Activated CD4-positive, alpha-beta memory T cell treated with anti-CD3 and anti-CD28 coated beads for 36 hours (primary cell): ENCODE measurements at regions not wholly inside any gene's neighbourhood (a gene's known extent, or its start where the extent isn't known, plus 50 kb on each side); places are given as distances from the start of the nearest gene placed in this dataset.

Experiments used
- CTCF ChIA-PET: fragments of 350-600 bp; sonication (Branson Sonifier 250); formaldehyde crosslinking; loops from one replicate; lab custom pipeline; 2021; ENCODE audit warnings: antibody characterized with exemption, inconsistent platforms; lab: Charles Lee
- POLR2A ChIA-PET: fragments of 350-600 bp; sonication (Branson Sonifier 250); formaldehyde crosslinking; loops from one replicate; lab custom pipeline; 2021; ENCODE audit warnings: antibody characterized with exemption; lab: Charles Lee
- DNase-seq: peaks from one replicate; pipeline ENCODE4 v3.0.0-alpha.2; 2020
- H3K27ac Mint-ChIP-seq: one replicate; pipeline ENCODE4 v1.8.0; 2021; ENCODE audit warnings: mixed read lengths
- H3K27me3 Mint-ChIP-seq: one replicate; pipeline ENCODE4 v1.8.0; 2021; ENCODE audit warnings: mixed read lengths
- H3K36me3 Mint-ChIP-seq: one replicate; pipeline ENCODE4 v1.8.0; 2021; ENCODE audit warnings: mixed read lengths
- H3K4me1 Mint-ChIP-seq: one replicate; pipeline ENCODE4 v1.8.0; 2021; ENCODE audit warnings: low read depth, mixed read lengths
- H3K4me3 Mint-ChIP-seq: one replicate; pipeline ENCODE4 v1.8.0; 2021; ENCODE audit warnings: mild to moderate bottlenecking, mixed read lengths
- H3K9me3 Mint-ChIP-seq: one replicate; pipeline ENCODE4 v1.8.0; 2021; ENCODE audit warnings: mixed read lengths
- intact Hi-C: fragments of 100-400 bp; cut with micrococcal nuclease; formaldehyde crosslinking; loops from one replicate; pipeline ENCODE4 v1.15.1; 2023

DNA sequence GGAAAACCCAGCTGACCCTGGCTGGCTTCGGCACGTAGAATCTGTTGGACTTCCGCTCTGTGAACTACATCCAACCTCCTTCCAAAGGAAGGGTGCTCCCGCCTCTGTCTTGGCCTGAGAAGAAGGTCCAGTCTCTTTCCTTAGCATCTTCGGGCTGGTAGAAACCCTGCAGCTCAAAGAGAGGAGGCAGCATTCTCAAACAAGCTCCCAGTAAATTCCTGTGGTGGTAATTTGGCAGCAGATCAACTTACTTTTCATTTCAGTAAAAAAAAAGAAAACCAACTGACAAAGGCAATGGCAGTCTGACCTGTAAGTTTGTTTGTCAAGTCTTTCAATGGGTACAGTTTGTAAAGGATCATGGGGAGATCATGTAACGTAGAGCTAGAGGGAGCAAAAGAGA lies 176.7 kb downstream of the MED10 start:
- intact Hi-C loops = no loop called here
- H3K4me1 Mint-ChIP-seq = no peaks in the 10 kb centered on the region
- POLR2A ChIA-PET = no interaction called here
- no peak for DNase-seq
- H3K27ac Mint-ChIP-seq = no peak overlapping the region
- peaks cover 1% of the 10 kb centered on the region for H3K27me3 Mint-ChIP-seq
- no peaks in the 10 kb centered on the region for H3K36me3 Mint-ChIP-seq
- CTCF ChIA-PET = no interaction called here
- H3K4me3 Mint-ChIP-seq = no peak overlapping the region
- peaks cover 7% of the 10 kb centered on the region for H3K9me3 Mint-ChIP-seq

DNA sequence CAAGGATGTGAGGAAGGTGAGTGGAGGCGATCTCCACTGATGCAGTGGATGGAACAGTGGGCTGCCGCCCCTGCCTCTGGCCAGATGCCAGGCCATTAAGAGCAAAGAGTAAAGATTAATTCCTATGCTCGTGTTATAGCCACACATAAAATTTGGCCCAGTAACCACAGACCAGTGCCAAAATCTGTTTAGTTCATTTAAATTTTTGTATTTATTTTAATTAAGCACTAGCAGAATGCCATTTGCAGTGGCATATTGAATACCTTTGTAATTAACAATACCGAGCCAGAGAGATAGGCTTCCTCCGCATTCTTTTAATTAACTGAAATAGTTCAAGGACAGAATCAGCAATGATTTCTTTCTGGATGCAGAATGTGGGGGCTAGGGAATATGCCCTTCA lies 179.8 kb downstream of the MED10 start:
- no peak overlapping the region for H3K27ac Mint-ChIP-seq
- POLR2A ChIA-PET = no interaction called here

GRCh38 chr5:6197427-6197826 lies 180.9 kb downstream of the MED10 start:
- ChIA-PET POLR2A (no interaction called here), CTCF (no interaction called here)
- intact Hi-C loops = no loop called here
- Mint-ChIP-seq H3K4me1 (no peaks in the 10 kb centered on the region), H3K4me3 (no peak overlapping the region), H3K36me3 (no peaks in the 10 kb centered on the region), H3K9me3 (peaks cover 7% of the 10 kb centered on the region), H3K27ac (no peak overlapping the region), H3K27me3 (peaks cover 1% of the 10 kb centered on the region)
- DNase-seq = no peak

More for the DNA sequence above, 179.8 kb downstream of the MED10 start:
- peaks cover 1% of the 10 kb centered on the region for H3K27me3 Mint-ChIP-seq
- H3K9me3 Mint-ChIP-seq = peaks cover 7% of the 10 kb centered on the region
- intact Hi-C loops = no loop called here
- H3K4me1 Mint-ChIP-seq = no peaks in the 10 kb centered on the region
- no peak overlapping the region for H3K4me3 Mint-ChIP-seq
- no peaks in the 10 kb centered on the region for H3K36me3 Mint-ChIP-seq
- CTCF ChIA-PET = no interaction called here
- no peak for DNase-seq

DNA sequence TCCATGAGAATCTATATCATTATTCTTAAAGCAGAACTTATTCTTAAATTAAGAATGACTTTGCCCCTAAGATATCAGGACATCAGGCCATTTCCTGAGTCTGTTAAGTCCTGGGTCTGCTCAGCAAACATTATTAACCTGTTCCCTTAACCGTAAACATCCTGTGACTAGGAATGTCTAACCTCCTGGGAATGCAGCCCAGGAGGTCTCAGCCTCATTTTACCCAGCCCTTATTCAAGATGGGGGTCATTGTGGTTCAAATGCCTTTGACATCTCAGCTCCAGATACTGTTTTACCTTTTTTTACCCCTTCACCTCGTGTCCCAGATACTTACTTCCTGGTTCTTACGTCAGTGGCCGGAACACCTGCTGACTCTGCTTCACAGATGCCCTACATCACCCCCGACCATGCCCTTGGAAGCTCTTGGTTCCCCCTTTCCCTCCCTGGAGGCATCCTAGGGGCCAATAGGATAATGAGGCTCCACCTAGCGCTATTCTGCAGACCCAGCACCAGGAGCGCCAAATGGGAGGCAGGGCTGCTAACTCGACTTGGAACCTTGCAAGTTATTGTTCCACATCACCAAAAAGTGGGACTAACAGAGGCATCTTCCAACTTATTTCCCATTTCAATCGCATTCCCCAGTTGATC lies 182.5 kb downstream of the MED10 start:
- H3K4me1 Mint-ChIP-seq = no peaks in the 10 kb centered on the region
- H3K36me3 Mint-ChIP-seq = no peaks in the 10 kb centered on the region
- peaks cover 5% of the 10 kb centered on the region for H3K9me3 Mint-ChIP-seq
- intact Hi-C loops = no loop called here
- DNase-seq = no peak
- ChIA-PET POLR2A (no interaction called here), CTCF (no interaction called here)
- no peak overlapping the region for H3K4me3 Mint-ChIP-seq
- peaks cover 1% of the 10 kb centered on the region for H3K27me3 Mint-ChIP-seq
- H3K27ac Mint-ChIP-seq = no peak overlapping the region

GRCh38 chr5:6194906-6195612 lies 183.3 kb downstream of the MED10 start:
- DNase-seq = no peak
- no peak overlapping the region for H3K4me3 Mint-ChIP-seq
- CTCF ChIA-PET = no interaction called here

DNA sequence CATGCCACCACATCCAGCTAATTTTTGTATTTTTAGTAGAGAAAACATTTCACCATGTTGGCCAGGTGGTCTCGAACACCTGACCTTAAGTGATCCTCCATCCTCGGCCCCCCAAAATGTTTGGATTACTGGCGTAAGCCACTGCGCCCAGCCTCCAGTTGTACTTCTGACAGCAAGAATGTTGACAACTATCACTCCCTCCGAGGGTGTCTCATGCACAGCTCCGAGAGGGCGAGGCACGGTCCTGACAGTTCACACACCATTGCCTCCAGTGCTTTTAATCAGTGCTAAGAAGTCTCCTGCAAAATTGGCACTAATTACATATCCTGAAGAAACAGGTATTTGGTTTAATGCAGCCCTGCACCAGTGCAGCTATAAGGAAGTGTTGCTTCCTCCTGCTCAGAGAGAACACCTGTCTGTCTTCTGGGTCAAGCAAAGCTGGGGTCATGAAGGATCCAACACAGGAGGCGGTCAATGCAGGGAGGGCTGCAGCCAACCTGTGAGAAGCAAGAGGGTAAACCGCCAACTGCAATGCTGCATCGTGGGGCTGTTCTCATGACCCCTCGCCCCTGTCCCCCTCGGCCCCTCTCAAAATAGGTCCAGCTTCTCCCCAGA lies 184.0 kb downstream of the MED10 start:
- POLR2A ChIA-PET = no interaction called here
- H3K9me3 Mint-ChIP-seq = no peaks in the 10 kb centered on the region
- H3K4me1 Mint-ChIP-seq = no peaks in the 10 kb centered on the region

More at GRCh38 chr5:6194906-6195612, 183.3 kb downstream of the MED10 start:
- POLR2A ChIA-PET = no interaction called here
- no peak overlapping the region for H3K27ac Mint-ChIP-seq
- H3K27me3 Mint-ChIP-seq = peaks cover 1% of the 10 kb centered on the region
- H3K4me1 Mint-ChIP-seq = no peaks in the 10 kb centered on the region
- intact Hi-C loops = no loop called here
- no peaks in the 10 kb centered on the region for H3K9me3 Mint-ChIP-seq
- H3K36me3 Mint-ChIP-seq = no peaks in the 10 kb centered on the region

GRCh38 chr5:6193310-6193709 lies 185.0 kb downstream of the MED10 start:
- intact Hi-C loops = no loop called here
- ChIA-PET POLR2A (no interaction called here), CTCF (no interaction called here)
- H3K27ac Mint-ChIP-seq = no peak overlapping the region
- H3K27me3 Mint-ChIP-seq = peaks cover 1% of the 10 kb centered on the region
- no peaks in the 10 kb centered on the region for H3K9me3 Mint-ChIP-seq
- no peaks in the 10 kb centered on the region for H3K36me3 Mint-ChIP-seq
- no peaks in the 10 kb centered on the region for H3K4me1 Mint-ChIP-seq
- no peak for DNase-seq
- H3K4me3 Mint-ChIP-seq = no peak overlapping the region

More for the DNA sequence above, 184.0 kb downstream of the MED10 start:
- Mint-ChIP-seq H3K27me3 (peaks cover 1% of the 10 kb centered on the region), H3K27ac (no peak overlapping the region), H3K4me3 (no peak overlapping the region), H3K36me3 (no peaks in the 10 kb centered on the region)
- CTCF ChIA-PET = no interaction called here
- DNase-seq = no peak
- intact Hi-C loops = no loop called here

DNA sequence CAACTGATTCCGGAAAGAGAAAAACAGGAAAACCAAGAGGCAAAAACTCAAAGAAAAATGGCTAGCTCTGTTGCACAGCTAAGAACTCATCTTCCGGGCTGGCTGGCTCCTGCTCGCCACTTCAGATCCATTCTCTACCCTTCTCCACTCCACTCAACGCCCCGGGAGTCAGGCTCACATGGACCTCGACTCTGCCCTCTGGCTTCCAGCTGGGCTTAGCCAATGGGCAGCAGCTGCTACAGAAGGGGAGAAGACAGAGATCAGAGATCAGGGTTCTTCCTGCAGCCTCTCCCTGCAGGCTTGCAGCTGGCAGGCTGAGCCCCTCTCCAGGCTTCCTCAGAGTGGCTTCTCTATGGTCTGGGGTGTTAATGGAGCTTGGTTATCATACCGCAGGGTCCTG lies 187.5 kb downstream of the MED10 start:
- POLR2A ChIA-PET = no interaction called here
- intact Hi-C loops = no loop called here
- CTCF ChIA-PET = no interaction called here

GRCh38 chr5:6188976-6189375 lies 189.4 kb downstream of the MED10 start:
- ChIA-PET CTCF (no interaction called here), POLR2A (no interaction called here)
- Mint-ChIP-seq H3K4me1 (no peaks in the 10 kb centered on the region), H3K27me3 (peaks cover 4% of the 10 kb centered on the region), H3K4me3 (no peak overlapping the region), H3K27ac (no peak overlapping the region), H3K36me3 (no peaks in the 10 kb centered on the region), H3K9me3 (no peaks in the 10 kb centered on the region)
- no peak for DNase-seq
- intact Hi-C loops = no loop called here

More for the DNA sequence above, 187.5 kb downstream of the MED10 start:
- Mint-ChIP-seq H3K4me3 (no peak overlapping the region), H3K27ac (no peak overlapping the region), H3K36me3 (no peaks in the 10 kb centered on the region), H3K9me3 (no peaks in the 10 kb centered on the region), H3K27me3 (peaks cover 3% of the 10 kb centered on the region), H3K4me1 (no peaks in the 10 kb centered on the region)
- DNase-seq = no peak

GRCh38 chr5:6188344-6188743 lies 190.0 kb downstream of the MED10 start:
- POLR2A ChIA-PET = no interaction called here
- Mint-ChIP-seq H3K9me3 (no peaks in the 10 kb centered on the region), H3K36me3 (no peaks in the 10 kb centered on the region), H3K4me3 (no peak overlapping the region), H3K27ac (no peak overlapping the region), H3K4me1 (no peaks in the 10 kb centered on the region), H3K27me3 (peaks cover 4% of the 10 kb centered on the region)
- CTCF ChIA-PET = no interaction called here
- DNase-seq = no peak
- intact Hi-C loops = no loop called here

DNA sequence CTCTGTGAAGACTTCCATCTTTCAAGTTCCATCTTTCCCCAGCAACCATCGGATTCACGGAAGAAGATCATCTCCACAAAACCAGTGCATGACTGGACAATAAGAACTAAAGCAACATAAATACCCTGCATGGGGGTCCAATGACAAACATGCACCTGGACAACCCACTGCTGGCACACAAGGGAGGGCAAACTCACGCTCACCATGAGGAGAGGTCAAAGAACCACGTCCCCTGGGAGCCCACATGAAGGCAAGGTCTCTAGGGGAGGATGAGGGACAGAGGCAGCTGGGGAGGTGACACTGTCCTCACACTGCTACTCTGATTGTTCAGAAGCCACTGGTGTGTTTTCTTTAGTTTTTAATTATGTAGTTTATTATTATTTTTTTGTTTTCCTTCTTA lies 190.8 kb downstream of the MED10 start:
- Mint-ChIP-seq H3K27ac (no peak overlapping the region), H3K4me1 (no peaks in the 10 kb centered on the region), H3K9me3 (no peaks in the 10 kb centered on the region), H3K4me3 (no peak overlapping the region), H3K27me3 (peaks cover 4% of the 10 kb centered on the region), H3K36me3 (no peaks in the 10 kb centered on the region)
- no peak for DNase-seq
- CTCF ChIA-PET = no interaction called here
- POLR2A ChIA-PET = no interaction called here
- intact Hi-C loops = no loop called here

DNA sequence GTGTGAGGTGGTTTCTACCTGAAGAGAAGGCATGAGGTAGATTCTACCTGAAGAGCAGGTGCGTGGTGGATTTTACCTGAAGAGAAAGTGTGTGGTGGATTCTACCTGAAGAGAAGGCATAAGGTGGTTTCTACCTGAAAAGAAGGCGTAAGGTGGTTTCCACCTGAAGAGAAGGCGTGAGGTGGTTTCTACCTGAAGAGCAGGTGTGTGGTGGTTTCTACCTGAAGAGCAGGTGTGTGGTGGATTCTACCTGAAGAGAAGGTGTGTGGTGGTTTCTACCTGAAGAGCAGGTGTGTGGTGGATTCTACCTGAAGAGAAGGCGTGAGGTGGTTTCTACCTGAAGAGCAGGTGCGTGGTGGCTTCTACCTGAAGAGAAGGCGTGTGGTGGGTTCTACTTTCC lies 192.8 kb downstream of the MED10 start:
- Mint-ChIP-seq H3K4me3 (no peak overlapping the region), H3K36me3 (no peaks in the 10 kb centered on the region), H3K27ac (no peak overlapping the region), H3K9me3 (no peaks in the 10 kb centered on the region), H3K4me1 (no peaks in the 10 kb centered on the region), H3K27me3 (peaks cover 5% of the 10 kb centered on the region)
- DNase-seq = no peak
- ChIA-PET POLR2A (no interaction called here), CTCF (no interaction called here)
- intact Hi-C loops = no loop called here

DNA sequence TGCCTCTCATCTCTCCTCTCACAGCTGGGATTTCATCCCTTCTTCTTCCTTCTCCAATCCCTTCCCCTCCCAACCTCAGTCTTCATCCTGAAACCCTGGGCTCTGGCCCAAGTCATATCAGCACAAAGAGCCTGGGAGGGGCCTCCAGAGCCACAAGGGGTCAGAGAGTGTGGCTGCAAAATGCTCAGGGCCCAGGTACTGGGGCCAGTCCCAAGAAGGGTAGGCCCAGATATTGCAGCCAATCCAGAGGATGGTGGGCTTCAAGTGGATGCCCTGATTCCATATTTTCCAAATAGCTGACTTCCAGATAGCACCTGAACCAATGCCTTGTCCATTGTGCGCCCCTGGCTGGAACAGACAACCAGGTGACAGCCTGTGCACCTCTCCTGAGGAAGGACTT lies 193.9 kb downstream of the MED10 start:
- no peak for DNase-seq
- H3K27ac Mint-ChIP-seq = no peak overlapping the region
- intact Hi-C loops = no loop called here
- H3K27me3 Mint-ChIP-seq = peaks cover 5% of the 10 kb centered on the region
- CTCF ChIA-PET = no interaction called here
- POLR2A ChIA-PET = no interaction called here
- no peak overlapping the region for H3K4me3 Mint-ChIP-seq
- no peaks in the 10 kb centered on the region for H3K36me3 Mint-ChIP-seq
- H3K4me1 Mint-ChIP-seq = no peaks in the 10 kb centered on the region
- H3K9me3 Mint-ChIP-seq = no peaks in the 10 kb centered on the region
